Lower leg skin (tissue), 4 donors: ENCODE measurements at regions not wholly inside any gene's neighbourhood (a gene's known extent, or its start where the extent isn't known, plus 50 kb on each side); places are given as distances from the start of the nearest gene placed in this dataset.

ENCODE experiments used
- DNase-seq, 2 donors: peaks; one replicate each; pipeline ENCODE4 v3.0.0-alpha.2; 2019; ENCODE audit warnings: low spot score in 2 of 2
- H3K4me3 ChIP-seq: fragments of 200-600 bp; sonication (generic); 2 replicates; pipeline ENCODE4 v1.5.1; 2017; ENCODE audit warnings: mild to moderate bottlenecking, low read depth; ENCODE audit not compliant: poor library complexity, severe bottlenecking
- CTCF ChIP-seq, 3 donors: fragments of 450-650 bp; IDR thresholded peaks; one replicate each; pipeline ENCODE4 v1.5.1; 2016; ENCODE audit warnings: antibody characterized with exemption in 3 of 3, mild to moderate bottlenecking in 3 of 3, moderate library complexity in 2 of 3
- POLR2A ChIP-seq, 2 donors: fragments of 450-650 bp; IDR thresholded peaks; one replicate each; pipeline ENCODE4 v1.6.1; 2016 to 2017; ENCODE audit warnings: antibody characterized with exemption in 2 of 2, mild to moderate bottlenecking in 1 of 2, moderate library complexity in 1 of 2
- WGBS, 2 donors: methylation state at CpG; one replicate each; pipeline ENCODE4 v1.1.5; 2018; 5-methylcytosine and 5-hydroxymethylcytosine counted together
- intact Hi-C: fragments of 100-400 bp; cut with DNase I; formaldehyde crosslinking; loops from one replicate; pipeline ENCODE4 v1.15.0; 2023; ENCODE audit warnings: low total_unique reads

GRCh38 chr11:96621161-96621560, 231.3 kb downstream of the JRKL start:
- intact Hi-C loops, result no loop called here
- WGBS, 2 donors, result 83 to 84% methylated on average over 1 of the region's 1 CpG
- no peak for DNase-seq
- TF ChIP-seq POLR2A (IDR thresholded peaks at IDR 0.05) (no peak), CTCF (IDR thresholded peaks at IDR 0.05) (no peak)
- H3K4me3 ChIP-seq, result no peak overlapping the region

DNA sequence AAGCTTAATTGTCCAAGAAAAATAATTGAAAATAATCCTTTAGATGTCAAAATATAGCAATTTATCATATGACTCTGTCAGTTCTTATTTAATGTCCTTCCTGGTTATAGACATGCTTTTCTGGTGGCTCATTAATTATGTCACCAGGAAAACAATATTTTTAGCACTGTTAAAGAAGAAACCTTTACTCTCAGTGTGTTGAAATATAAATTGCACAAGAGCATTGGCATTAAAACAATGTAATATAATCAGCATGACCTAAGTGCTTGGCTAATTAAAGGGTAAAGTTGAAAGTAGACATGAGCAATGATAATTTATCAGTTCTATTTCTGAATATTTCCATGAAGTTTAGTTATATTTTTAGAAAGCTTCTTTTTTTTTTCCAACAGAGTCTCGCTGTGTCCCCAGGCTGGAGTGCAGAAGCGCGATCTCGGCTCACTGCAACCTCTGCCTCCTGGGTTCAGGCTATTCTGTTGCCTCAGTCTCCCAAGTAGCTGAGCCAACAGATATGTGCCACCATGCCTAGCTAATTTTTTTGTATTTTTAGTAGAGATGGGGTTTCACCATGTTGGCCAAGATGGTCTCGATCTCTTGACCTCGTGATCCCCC, 232.3 kb downstream of the JRKL start:
- 87 to 88% methylated on average over 6 of the region's 6 CpGs for WGBS, 2 donors
- intact Hi-C loops, result no loop called here
- TF ChIP-seq POLR2A (IDR thresholded peaks at IDR 0.05) (no peak), CTCF (IDR thresholded peaks at IDR 0.05) (no peak)
- H3K4me3 ChIP-seq, result no peak overlapping the region
- no peak for DNase-seq

DNA sequence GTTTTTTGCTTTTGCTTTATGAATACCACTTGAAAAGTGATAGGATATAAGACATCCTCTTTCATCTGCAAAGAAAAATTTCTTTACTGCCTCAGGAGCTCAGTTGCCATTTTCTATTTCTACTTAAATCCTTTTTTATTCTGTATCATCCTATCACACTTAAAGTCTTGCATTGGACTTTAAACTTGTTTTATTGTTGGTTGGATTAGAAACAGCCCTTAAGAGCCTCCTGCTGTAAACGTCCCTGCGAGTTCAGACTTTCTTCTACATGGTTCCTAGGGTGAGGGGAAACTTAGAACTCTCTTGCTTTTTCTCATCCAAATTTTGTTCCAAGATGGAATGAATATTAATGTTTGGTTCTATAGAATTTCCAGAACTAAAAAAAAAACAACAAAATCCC, 234.3 kb downstream of the JRKL start:
- intact Hi-C loops, result no loop called here
- no peak for DNase-seq
- TF ChIP-seq CTCF (IDR thresholded peaks at IDR 0.05), result no peak
- TF ChIP-seq POLR2A (IDR thresholded peaks at IDR 0.05), result no peak
- no peak overlapping the region for H3K4me3 ChIP-seq
- WGBS, 2 donors, result 51 to 59% methylated on average over 2 of the region's 2 CpGs

GRCh38 chr11:96627376-96627775, 237.6 kb downstream of the JRKL start:
- no peak for TF ChIP-seq POLR2A (IDR thresholded peaks at IDR 0.05)
- no peak for TF ChIP-seq CTCF (IDR thresholded peaks at IDR 0.05)

GRCh38 chr11:96635655-96636054, 245.8 kb downstream of the JRKL start:
- intact Hi-C loops, result no loop called here
- TF ChIP-seq POLR2A (IDR thresholded peaks at IDR 0.05), result no peak
- no peak for TF ChIP-seq CTCF (IDR thresholded peaks at IDR 0.05)
- WGBS, 2 donors, result 85 to 95% methylated on average over 15 of the region's 15 CpGs

More at GRCh38 chr11:96627376-96627775, 237.6 kb downstream of the JRKL start:
- DNase-seq, result no peak
- whole genome bisulfite sequencing, 2 donors, result 86 to 92% methylated on average over 2 of the region's 2 CpGs
- intact Hi-C loops, result no loop called here
- H3K4me3 ChIP-seq, result no peak overlapping the region

DNA sequence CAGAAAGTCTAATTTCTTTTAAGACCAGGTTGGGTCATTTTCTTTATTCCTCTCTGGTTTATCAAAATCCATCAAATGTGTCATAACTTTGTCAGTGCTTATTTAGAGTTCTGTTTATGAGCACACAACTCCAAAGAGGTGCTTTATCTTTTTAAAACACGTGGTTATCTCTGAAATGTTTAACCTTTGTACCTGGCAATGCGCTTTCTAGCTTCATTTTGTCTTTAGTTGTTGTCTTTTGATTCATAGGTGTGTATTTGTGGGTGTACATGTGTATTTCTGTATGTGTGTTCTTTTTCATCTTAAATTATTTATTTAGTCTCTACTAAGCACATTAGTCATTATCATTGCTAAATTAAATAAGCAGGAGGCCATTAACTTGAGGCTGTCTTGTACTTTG, 251.4 kb downstream of the JRKL start:
- intact Hi-C loops, result no loop called here
- DNase-seq, result no peak
- H3K4me3 ChIP-seq, result no peak overlapping the region
- 66 to 69% methylated on average over 2 of the region's 2 CpGs for WGBS, 2 donors
- TF ChIP-seq POLR2A (IDR thresholded peaks at IDR 0.05) (no peak), CTCF (IDR thresholded peaks at IDR 0.05) (no peak)

More at GRCh38 chr11:96635655-96636054, 245.8 kb downstream of the JRKL start:
- DNase-seq, result peak in 1 of 2 donors; percentile 76
- H3K4me3 ChIP-seq, result no peak overlapping the region
